ENCODE measurements at regions not wholly inside any gene's neighbourhood (a gene's known extent, or its start where the extent isn't known, plus 50 kb on each side); places are given as distances from the start of the nearest gene placed in this dataset.

- no peaks in the 10 kb centered on the region for H3K4me1 ChIP-seq (ENCODE audit: control insufficient read depth, extremely low read depth, insufficient read depth, low read length)
- no peak overlapping the region for H3K4me3 ChIP-seq (ENCODE audit: control insufficient read depth in 2 of 3, extremely low read depth in 1 of 3, insufficient read depth in 2 of 3, low read depth in 1 of 3, low read length in 3 of 3)
- H4K20me1 ChIP-seq (ENCODE audit: control insufficient read depth, extremely low read depth, insufficient read depth, low read length): no peaks in the 10 kb centered on the region
- DNase-seq (ENCODE audit: low read depth, low spot score) (no peak), FAIRE-seq (no peak)
- no peaks in the 10 kb centered on the region for H3K79me2 ChIP-seq (ENCODE audit: control insufficient read depth, insufficient read depth, low read length)
- no peaks in the 10 kb centered on the region for H3K9me1 ChIP-seq (ENCODE audit: control insufficient read depth, extremely low read depth, insufficient read depth, low read length)
- no peak overlapping the region for H3K4me2 ChIP-seq (ENCODE audit: control insufficient read depth, extremely low read depth, insufficient read depth, low read depth, low read length)
- dilution Hi-C loops (cut with MboI; ENCODE audit: extremely low pct_ligation_motif_present, low sequenced_read_pairs): no loop called here
- no peak overlapping the region for H2AFZ ChIP-seq (ENCODE audit: control insufficient read depth, low read length)
- no peaks in the 10 kb centered on the region for H3K9me3 ChIP-seq (ENCODE audit: control insufficient read depth, low read depth, low read length)
- TF ChIP-seq EZH2 (IDR thresholded peaks at IDR 0.05; ENCODE audit: low read length): no peak
- TF ChIP-seq CTCF (optimal IDR thresholded peaks at IDR 0.05 in 1 of 3, IDR thresholded peaks at IDR 0.05 in 1 of 3, conservative IDR thresholded peaks at IDR 0.05 in 1 of 3; ENCODE audit: extremely low read depth in 1 of 3, insufficient read depth in 2 of 3, low read length in 3 of 3): no peak
- no peak overlapping the region for H3K27ac ChIP-seq (ENCODE audit: control insufficient read depth, insufficient read depth, low read length)
- no peaks in the 10 kb centered on the region for H3K27me3 ChIP-seq (ENCODE audit: control insufficient read depth, extremely low read depth, insufficient read depth, low read length)
- no peak overlapping the region for H3K9ac ChIP-seq (ENCODE audit: control insufficient read depth, extremely low read depth, insufficient read depth, low read length)
- no peaks in the 10 kb centered on the region for H3K36me3 ChIP-seq (ENCODE audit: control insufficient read depth in 2 of 2, extremely low read depth in 1 of 2, insufficient read depth in 2 of 2, low read length in 2 of 2)
Measured at GRCh38 chr10:21234761-21235160, 290.7 kb downstream of the SKIDA1 start.

- TF ChIP-seq EZH2 (IDR thresholded peaks at IDR 0.05; ENCODE audit: low read length) (no peak), CTCF (optimal IDR thresholded peaks at IDR 0.05 in 1 of 3, IDR thresholded peaks at IDR 0.05 in 1 of 3, conservative IDR thresholded peaks at IDR 0.05 in 1 of 3; ENCODE audit: extremely low read depth in 1 of 3, insufficient read depth in 2 of 3, low read length in 3 of 3) (no peak)
- no peak overlapping the region for H3K9ac ChIP-seq (ENCODE audit: control insufficient read depth, extremely low read depth, insufficient read depth, low read length)
- dilution Hi-C loops (cut with MboI; ENCODE audit: extremely low pct_ligation_motif_present, low sequenced_read_pairs): no loop called here
- H3K9me1 ChIP-seq (ENCODE audit: control insufficient read depth, extremely low read depth, insufficient read depth, low read length): no peaks in the 10 kb centered on the region
- H4K20me1 ChIP-seq (ENCODE audit: control insufficient read depth, extremely low read depth, insufficient read depth, low read length): no peaks in the 10 kb centered on the region
- DNase-seq (ENCODE audit: low read depth, low spot score) (no peak), FAIRE-seq (no peak)
- H3K4me3 ChIP-seq (ENCODE audit: control insufficient read depth in 2 of 3, extremely low read depth in 1 of 3, insufficient read depth in 2 of 3, low read depth in 1 of 3, low read length in 3 of 3): no peak overlapping the region
- no peak overlapping the region for H2AFZ ChIP-seq (ENCODE audit: control insufficient read depth, low read length)
- no peaks in the 10 kb centered on the region for H3K9me3 ChIP-seq (ENCODE audit: control insufficient read depth, low read depth, low read length)
- no peaks in the 10 kb centered on the region for H3K36me3 ChIP-seq (ENCODE audit: control insufficient read depth in 2 of 2, extremely low read depth in 1 of 2, insufficient read depth in 2 of 2, low read length in 2 of 2)
- no peak overlapping the region for H3K4me2 ChIP-seq (ENCODE audit: control insufficient read depth, extremely low read depth, insufficient read depth, low read depth, low read length)
- no peak overlapping the region for H3K27ac ChIP-seq (ENCODE audit: control insufficient read depth, insufficient read depth, low read length)
- no peaks in the 10 kb centered on the region for H3K4me1 ChIP-seq (ENCODE audit: control insufficient read depth, extremely low read depth, insufficient read depth, low read length)
- no peaks in the 10 kb centered on the region for H3K79me2 ChIP-seq (ENCODE audit: control insufficient read depth, insufficient read depth, low read length)
- no peaks in the 10 kb centered on the region for H3K27me3 ChIP-seq (ENCODE audit: control insufficient read depth, extremely low read depth, insufficient read depth, low read length)
Measured at GRCh38 chr10:21230219-21230618, 295.3 kb downstream of the SKIDA1 start.

Measured in keratinocyte (primary cell).